Activated CD4-positive, alpha-beta T cell treated with anti-CD3 and anti-CD28 coated beads, Interleukin-2, Interleukin-4, amounts not matched to agents 100 ng/mL and 50 ng/mL, durations not matched to agents 16 hours and 8 hours (primary cell): ENCODE measurements at regions not wholly inside any gene's neighbourhood (a gene's known extent, or its start where the extent isn't known, plus 50 kb on each side); places are given as distances from the start of the nearest gene placed in this dataset.

ENCODE experiments used
- DNase-seq: peaks from one replicate; pipeline ENCODE4 v3.0.0-alpha.2; 2020; ENCODE audit warnings: low spot score

- no peak for DNase-seq
These were observed 241.1 kb upstream of the TSHZ2 start for GRCh38 chr20:52731093-52731492.

DNA sequence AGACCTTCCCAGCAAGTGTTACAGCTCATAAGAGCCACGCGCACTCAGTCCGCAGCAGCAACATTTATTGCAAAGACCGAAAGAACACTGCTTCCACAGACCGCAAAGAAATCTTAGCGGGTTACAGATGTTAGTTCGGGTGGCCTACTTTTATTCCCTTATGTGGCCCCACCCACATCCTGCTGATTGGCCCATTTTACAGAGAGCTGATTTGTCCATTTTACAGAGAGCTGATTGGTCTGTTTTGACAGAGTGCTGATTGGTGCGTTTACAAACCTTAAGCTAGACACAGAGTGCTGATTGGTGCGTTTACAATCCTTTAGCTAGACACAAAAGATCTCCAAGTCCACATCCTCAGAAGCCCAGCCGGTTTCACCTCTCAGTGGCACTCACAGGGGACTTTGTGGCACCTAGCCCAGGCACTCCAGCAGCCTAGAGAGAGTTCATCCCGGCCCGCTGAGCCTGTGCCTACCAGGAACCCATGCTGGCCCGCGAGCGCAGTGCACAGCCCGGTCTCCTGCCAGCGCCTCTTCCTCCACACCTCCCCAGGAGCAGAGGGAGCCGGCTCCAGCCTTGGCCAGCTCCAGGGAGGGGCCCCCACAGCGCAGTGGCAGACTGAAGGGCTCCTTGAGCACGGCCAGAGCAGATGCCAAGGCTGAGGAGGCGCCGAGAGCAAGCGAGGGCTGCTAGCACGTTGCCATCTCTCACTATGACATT is 244.3 kb upstream of the TSHZ2 start:
- no peak for DNase-seq

DNA sequence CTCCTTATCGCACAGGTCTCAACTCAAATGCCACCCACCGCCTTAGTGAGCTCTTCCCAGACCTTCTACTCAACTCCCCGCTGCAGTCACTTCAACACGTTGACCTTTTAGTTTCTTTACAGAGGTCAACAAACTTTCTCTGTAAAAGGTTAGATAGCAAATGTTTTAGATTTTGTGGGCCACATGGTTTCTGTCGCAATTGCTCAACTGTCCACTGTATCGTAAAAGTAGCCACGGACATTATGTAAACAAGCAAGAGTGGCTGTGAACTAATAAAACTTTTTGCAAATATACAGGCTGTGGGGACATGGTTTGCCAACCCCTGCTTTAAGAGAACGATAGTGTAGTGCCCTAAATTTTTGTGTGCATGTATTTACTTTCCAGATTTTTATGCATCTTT is 247.6 kb upstream of the TSHZ2 start:
- DNase-seq, result no peak

DNA sequence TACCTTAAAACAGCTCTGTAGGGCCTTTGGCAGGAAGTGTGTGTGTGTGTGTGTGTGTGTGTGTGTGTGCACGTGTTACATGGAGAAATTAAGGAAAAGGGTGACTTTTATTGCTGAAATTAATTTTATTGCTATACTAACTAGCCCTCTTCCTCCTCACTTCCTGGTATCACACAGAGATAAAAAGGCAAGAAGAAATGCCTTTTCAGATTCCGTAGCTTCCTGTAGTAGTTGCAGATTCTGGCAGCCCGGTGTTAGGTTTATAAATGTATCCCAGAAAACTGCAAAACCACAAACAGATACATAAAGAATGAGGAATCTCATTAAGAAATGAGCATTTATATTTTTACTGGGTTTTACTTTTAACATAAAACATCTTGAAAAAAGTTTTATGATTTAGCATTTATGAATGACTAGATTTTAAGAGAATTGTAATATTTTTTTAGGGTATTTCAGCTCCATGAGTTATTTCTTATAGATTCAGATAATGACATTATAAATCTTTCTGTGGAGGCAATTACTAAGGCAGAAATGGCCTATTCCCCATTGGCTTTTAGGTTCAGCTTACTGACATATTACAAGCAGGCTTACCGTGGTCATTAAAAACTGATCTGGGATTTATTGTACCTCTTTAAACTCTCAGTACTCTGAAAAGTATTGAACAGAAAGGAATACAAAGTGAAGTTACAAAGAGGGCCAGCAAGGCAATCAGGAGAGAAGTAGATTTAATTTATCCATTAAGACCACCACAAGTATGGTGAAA is 249.1 kb upstream of the TSHZ2 start:
- no peak for DNase-seq

DNA sequence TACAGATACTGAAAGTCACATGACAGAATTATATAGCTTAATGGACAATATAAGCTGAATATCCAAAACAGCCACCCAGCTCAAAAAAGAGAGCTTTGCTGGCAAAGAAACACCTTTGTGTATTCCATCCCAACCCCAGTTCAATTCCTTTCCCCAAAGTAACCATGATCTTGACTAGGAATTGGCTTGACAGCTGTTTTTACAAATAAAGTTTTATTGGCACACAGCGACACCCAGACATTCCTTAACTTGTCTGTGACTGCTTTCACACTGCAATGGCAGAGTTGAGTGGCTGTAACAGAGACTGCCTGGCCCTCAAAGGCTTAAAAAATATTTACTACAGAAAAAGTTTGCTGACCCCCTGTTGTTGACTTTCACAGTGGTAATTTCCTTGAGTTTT is 264.0 kb upstream of the TSHZ2 start:
- no peak for DNase-seq

- no peak for DNase-seq
These were observed 267.6 kb upstream of the TSHZ2 start for GRCh38 chr20:52704553-52704952.

- no peak for DNase-seq
These were observed 283.8 kb upstream of the TSHZ2 start for GRCh38 chr20:52688345-52688744.

- no peak for DNase-seq
These were observed 287.3 kb upstream of the TSHZ2 start for GRCh38 chr20:52684905-52685304.

DNA sequence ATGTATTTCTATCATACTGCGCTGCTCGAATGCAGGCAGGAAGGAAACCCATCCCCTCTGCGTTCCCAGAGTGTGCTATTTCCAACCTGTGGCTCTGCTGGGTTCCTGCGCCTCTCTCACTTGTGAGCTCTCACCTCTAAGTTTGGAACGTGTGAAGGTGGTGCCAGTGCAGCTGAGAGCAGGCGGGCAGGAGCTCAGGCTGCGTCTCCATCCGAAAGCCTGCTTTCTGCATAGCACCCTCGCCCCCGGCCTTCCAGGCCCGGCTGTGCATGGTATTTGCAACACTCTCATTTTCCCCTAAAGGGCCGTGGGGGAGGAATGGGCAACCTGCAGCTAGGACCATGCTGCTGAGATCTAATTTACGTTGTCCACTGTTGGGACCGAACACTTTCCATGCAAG is 288.0 kb upstream of the TSHZ2 start:
- no peak for DNase-seq

DNA sequence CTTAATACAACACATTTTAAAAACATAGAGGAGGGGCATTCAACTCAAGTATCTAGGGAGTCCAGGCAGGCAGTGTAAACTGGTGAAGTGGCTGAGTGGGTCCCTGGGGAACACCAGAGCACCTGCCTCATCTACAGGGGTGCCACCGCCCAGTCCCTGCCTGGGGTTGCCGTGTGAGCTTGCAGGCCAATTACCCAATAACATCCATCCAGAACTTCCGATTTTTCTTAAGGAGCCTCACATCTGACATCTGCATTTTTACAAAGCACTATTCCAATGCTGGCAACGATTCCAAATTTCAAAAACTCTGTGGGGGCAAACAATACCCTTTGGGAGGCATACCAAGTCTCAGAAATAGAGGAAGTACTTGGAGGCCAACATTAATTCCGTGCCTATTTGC is 288.4 kb upstream of the TSHZ2 start:
- no peak for DNase-seq

DNA sequence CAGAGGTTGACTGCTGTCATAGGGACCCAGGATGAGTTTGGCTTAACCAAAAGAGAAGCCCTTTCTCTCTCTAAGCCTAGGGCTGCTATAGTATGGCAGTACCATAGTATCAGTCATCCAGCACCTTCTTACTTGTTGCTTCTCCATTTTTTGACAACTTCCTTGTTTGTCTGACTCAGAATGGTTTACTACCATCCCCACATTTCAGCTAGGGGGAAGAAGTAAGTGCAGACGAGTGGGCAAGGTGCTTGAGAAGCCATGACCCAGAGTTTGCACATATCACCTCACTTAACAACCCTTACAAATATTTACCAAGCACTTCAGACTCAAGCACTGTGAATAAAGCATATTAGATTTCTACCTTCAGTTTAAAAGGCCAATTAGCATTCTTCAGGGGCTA is 289.9 kb upstream of the TSHZ2 start:
- no peak for DNase-seq

DNA sequence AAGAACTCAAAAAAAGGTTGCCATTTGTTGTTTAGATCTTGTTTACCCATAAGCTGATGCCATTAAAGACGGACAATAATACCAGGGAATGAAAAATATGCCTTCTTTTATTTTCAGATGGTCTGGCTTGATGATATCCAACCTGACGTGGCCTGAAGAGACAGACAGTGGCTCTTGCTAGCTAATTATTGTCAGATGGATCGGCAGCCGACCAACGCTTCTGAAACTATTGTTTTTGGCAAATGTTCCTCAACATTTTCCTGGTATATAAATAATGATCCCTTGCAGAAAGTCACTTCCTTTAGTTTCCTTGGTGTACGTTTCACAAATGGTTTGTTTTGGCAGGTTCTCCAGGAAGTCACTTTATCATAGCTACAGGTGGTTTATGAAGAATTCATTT is 290.9 kb upstream of the TSHZ2 start:
- no peak for DNase-seq

GRCh38 chr20:52677216-52677615 is 294.9 kb upstream of the TSHZ2 start:
- DNase-seq, result no peak

DNA sequence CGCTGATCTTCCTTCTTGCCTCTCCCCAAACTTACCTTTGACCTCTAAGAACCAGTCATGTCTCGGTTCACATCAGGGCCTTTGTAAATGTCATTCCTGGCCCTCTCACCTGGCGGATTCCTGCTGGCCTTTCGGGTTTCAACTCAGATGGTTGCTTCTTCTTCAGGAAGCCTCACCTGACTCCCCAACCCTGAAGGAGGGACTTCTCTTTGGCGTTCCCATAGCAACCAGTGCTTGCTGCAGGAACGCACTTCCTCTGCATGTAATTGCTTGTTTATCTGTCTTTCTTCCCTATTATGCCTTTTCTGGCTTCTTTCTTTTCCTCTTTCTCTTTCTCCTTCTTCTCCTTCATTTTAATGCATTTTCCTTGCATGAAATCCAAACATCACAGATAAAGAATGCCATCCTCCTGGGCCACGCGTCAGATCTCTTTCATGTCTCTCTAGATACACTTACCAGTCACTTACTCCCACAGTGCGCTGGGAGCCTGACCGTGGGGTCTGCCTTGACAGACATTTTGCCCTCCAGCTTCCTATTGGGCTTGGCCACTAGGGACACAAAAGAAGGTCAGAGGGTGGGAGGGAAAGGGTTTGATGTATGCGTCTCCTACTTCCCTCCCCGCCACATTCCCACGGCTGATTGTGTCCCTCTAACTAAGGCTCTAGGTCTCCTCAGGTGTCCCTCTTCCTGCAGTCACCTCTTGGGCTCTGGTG is 295.7 kb upstream of the TSHZ2 start:
- no peak for DNase-seq

DNA sequence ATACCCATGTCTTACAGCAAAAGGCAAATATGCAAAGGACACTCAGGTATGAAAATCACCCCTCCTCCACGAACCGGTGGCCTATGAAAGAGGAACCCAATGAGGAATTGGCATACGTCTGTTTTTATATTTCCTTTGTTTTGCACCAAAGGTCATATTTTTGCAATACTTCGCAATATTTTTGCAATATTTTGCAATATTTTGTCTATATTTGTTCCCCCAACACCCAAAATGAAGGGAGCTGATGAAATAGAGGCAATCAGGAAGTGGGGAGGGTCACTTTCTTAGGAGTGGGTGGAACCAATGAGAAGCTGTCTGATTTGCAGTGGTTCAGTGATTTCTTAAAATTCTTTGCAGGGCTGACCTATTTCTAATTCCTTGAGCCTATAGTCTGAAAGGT is 296.8 kb upstream of the TSHZ2 start:
- DNase-seq, result no peak

DNA sequence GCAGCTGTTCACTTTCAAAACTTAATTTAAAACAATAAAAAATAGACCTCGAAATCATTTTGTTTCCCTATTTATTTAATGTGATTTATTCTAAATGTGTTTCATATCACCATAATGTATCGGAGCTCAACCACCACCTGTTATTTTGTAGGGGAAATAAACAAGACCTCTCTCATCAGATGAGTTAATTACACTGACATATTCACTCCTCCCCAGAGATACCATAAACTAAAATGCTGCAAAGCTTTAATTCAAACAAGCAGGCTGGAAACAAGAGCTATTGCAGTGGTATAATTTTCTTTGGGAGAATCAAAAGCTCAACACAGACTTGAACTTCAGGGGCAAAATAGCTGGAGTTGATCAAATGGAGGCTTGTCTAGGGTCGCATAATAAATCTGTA is 303.5 kb upstream of the TSHZ2 start:
- no peak for DNase-seq

DNA sequence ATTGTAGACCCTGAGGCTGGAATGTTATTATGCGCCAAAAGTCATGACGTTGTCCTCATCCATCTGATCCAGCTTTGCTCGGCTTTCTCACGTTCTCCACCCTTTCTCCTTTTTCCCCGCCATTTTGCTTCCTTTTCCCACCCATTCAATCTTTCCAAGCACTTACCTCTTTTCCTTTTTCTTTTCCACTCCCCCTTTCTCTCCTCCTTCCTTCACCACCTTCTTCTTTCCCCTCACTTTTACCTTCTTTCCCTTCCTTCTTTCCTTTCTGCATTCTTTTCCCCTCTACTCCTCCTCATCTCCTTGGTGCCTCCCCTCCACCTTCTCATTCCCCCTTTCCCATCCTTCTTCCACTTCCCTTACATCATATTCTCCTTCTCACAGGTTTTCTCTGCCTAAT is 304.8 kb upstream of the TSHZ2 start:
- DNase-seq, result no peak

GRCh38 chr20:52665441-52665840 is 306.7 kb upstream of the TSHZ2 start:
- no peak for DNase-seq

DNA sequence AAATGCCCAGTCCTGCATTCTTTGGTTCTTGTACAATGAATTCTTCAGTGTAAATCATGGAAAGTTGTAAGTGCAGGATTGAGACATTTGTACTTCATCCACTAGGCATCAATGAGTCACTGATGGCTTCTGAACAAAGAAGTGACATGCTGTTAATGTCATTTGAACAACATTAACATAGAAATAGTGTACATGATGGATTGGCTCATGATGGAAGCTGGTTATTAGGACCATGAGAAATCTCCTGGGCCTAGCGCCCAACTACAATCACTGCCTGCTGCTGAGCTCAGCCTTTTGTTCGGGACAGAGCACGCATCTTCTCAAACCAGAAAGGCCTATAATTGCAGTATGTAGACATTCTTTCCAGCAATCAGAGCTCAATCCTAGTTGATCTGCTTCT is 316.8 kb upstream of the TSHZ2 start:
- no peak for DNase-seq

DNA sequence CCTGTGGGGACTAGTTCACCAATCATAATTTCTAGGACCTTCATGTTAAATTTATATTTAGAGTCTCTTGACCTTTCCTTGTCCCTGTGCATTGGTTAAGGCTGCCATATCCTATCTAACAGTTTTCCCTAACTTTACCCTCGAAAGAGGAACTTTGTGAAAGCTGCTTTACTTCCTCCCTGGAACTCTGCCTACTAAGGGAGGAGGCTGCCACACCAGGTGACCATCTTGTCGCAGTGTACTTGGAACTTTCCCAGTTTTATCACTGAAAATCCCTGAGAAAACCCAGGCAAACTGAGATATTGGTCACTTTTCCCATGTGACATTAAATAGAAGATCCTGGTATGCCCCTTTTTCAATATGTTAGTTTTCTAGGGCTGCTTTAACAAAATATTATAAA is 317.6 kb upstream of the TSHZ2 start:
- DNase-seq, result no peak

- no peak for DNase-seq
These were observed 319.9 kb upstream of the TSHZ2 start for GRCh38 chr20:52652271-52652670.

- no peak for DNase-seq
These were observed 322.4 kb upstream of the TSHZ2 start for GRCh38 chr20:52649727-52650126.

DNA sequence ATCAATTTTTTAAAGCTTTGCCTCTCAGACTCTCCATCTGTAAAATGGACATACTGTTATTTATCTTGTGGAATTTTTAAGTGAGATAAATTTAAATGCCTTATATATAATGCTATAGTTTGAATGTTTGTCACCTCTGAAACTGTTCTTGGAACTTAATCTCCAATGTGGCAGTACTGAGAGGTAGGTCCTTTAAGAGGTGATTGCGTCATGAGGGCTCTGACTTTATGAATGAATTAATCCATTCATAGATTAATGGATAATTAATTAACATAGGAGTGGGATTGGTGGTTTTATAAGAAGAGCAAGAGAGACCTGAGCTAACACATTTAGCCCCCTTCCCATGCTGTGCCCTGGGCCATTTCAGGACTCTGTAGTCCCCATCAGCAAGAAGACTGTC is 326.3 kb upstream of the TSHZ2 start:
- DNase-seq, result no peak
